ENCODE measurements at regions not wholly inside any gene's neighbourhood (a gene's known extent, or its start where the extent isn't known, plus 50 kb on each side); places are given as distances from the start of the nearest gene placed in this dataset.

DNA sequence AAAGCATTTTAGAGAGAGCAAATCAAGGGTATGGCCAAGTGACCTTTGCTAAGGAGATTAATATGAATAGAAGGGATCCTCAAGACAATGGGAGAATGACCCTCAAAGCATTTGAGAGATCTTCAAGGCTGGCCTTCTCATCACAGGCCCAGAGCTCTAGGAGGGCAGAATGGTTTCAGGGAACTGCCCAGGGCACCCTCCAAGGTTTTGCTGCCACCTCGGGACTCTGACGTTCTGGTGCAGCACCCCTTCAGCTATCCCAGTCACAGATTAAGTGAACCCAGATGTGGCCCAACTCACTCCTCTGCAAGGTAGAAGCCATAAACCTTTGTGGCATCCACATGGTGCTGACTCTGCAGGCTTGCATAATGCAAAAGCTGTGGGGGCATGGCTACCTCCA, 209.3 kb downstream of the TLE3 start:
- TF ChIP-seq, protein P1, sequence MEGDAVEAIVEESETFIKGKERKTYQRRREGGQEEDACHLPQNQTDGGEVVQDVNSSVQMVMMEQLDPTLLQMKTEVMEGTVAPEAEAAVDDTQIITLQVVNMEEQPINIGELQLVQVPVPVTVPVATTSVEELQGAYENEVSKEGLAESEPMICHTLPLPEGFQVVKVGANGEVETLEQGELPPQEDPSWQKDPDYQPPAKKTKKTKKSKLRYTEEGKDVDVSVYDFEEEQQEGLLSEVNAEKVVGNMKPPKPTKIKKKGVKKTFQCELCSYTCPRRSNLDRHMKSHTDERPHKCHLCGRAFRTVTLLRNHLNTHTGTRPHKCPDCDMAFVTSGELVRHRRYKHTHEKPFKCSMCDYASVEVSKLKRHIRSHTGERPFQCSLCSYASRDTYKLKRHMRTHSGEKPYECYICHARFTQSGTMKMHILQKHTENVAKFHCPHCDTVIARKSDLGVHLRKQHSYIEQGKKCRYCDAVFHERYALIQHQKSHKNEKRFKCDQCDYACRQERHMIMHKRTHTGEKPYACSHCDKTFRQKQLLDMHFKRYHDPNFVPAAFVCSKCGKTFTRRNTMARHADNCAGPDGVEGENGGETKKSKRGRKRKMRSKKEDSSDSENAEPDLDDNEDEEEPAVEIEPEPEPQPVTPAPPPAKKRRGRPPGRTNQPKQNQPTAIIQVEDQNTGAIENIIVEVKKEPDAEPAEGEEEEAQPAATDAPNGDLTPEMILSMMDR (conservative IDR thresholded peaks at IDR 0.05 in 1 of 2, IDR thresholded peaks at IDR 0.05 in 1 of 2; ENCODE audit: low read depth in 1 of 2, low read length in 2 of 2) = no peak
- no peak for TF ChIP-seq EZH2 (IDR thresholded peaks at IDR 0.05; ENCODE audit: low read length, missing control alignments)
